ENCODE measurements at regions not wholly inside any gene's neighbourhood (a gene's known extent, or its start where the extent isn't known, plus 50 kb on each side); places are given as distances from the start of the nearest gene placed in this dataset.

DNA sequence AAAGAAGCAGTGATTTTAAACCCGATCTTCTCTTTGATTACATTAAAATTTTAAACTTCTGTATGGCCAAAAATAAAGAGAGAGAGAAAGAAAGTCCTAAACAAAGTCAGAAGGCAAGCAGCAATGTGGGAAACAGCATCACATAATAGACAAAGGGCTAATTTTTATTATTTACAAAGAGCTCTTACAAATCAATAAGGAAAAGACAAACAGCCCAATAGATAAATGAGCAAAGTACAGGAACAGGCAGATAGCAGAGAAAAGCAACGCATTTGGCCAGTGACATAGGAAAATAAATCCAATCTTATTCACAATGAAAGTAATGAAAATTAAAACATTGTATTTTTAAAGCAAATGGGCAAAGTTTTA lies 93.1 kb downstream of the SALL1 start:
- TF ChIP-seq JUND (IDR thresholded peaks at IDR 0.05; ENCODE audit: low read length) (no peak), POLR2A (IDR thresholded peaks at IDR 0.05; ENCODE audit: control extremely low read depth in 1 of 2, low read depth in 2 of 2, low read length in 2 of 2) (no peak), EZH2 (IDR thresholded peaks at IDR 0.05; ENCODE audit: low read depth, low read length, severe bottlenecking) (no peak), MAX (IDR thresholded peaks at IDR 0.05) (no peak), JUN (IDR thresholded peaks at IDR 0.05; ENCODE audit: low read depth, low read length) (no peak), RFX5 (IDR thresholded peaks at IDR 0.05; ENCODE audit: borderline replicate concordance, low read depth, low read length) (no peak), RNF2 (IDR thresholded peaks at IDR 0.05; ENCODE audit: borderline replicate concordance, low read depth, low read length, missing control alignments, poor library complexity, severe bottlenecking) (no peak), BRCA1 (IDR thresholded peaks at IDR 0.05; ENCODE audit: low read depth, low read length) (no peak), ZNF274 (IDR thresholded peaks at IDR 0.05; ENCODE audit: borderline replicate concordance, extremely low read depth, low read length) (no peak), KDM4A (IDR thresholded peaks at IDR 0.05; ENCODE audit: low read depth, low read length, severe bottlenecking) (no peak), SP1 (IDR thresholded peaks at IDR 0.05; ENCODE audit: low read depth, low read length) (no peak), EP300 (IDR thresholded peaks at IDR 0.05; ENCODE audit: borderline replicate concordance in 1 of 2, low read depth in 2 of 2, low read length in 2 of 2) (no peak)
- TF ChIP-seq, protein P1, sequence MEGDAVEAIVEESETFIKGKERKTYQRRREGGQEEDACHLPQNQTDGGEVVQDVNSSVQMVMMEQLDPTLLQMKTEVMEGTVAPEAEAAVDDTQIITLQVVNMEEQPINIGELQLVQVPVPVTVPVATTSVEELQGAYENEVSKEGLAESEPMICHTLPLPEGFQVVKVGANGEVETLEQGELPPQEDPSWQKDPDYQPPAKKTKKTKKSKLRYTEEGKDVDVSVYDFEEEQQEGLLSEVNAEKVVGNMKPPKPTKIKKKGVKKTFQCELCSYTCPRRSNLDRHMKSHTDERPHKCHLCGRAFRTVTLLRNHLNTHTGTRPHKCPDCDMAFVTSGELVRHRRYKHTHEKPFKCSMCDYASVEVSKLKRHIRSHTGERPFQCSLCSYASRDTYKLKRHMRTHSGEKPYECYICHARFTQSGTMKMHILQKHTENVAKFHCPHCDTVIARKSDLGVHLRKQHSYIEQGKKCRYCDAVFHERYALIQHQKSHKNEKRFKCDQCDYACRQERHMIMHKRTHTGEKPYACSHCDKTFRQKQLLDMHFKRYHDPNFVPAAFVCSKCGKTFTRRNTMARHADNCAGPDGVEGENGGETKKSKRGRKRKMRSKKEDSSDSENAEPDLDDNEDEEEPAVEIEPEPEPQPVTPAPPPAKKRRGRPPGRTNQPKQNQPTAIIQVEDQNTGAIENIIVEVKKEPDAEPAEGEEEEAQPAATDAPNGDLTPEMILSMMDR (IDR thresholded peaks at IDR 0.05; ENCODE audit: control extremely low read depth in 1 of 3, insufficient read depth in 1 of 3, low read depth in 1 of 3, low read length in 3 of 3): no peak
- TF ChIP-seq, protein P2, sequence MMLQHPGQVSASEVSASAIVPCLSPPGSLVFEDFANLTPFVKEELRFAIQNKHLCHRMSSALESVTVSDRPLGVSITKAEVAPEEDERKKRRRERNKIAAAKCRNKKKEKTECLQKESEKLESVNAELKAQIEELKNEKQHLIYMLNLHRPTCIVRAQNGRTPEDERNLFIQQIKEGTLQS (IDR thresholded peaks at IDR 0.05; ENCODE audit: insufficient read depth, low read depth, low read length): no peak
